GM12865 (cell line): ENCODE measurements at regions not wholly inside any gene's neighbourhood (a gene's known extent, or its start where the extent isn't known, plus 50 kb on each side); places are given as distances from the start of the nearest gene placed in this dataset.

Experiments used
- DNase-seq: peaks from one replicate; pipeline ENCODE4 v3.0.0; 2010; ENCODE audit warnings: low read depth
- H3K4me3 ChIP-seq: 2 replicates; pipeline ENCODE4 v1.5.1; 2011; ENCODE audit warnings: mild to moderate bottlenecking, low read depth, low read length, control low read depth
- CTCF ChIP-seq: IDR thresholded peaks from 2 replicates; pipeline ENCODE4 v1.5.1; 2011; ENCODE audit warnings: low read length, control low read depth, low read depth, inconsistent platforms; ENCODE audit not compliant: insufficient read depth; ENCODE audit errors: missing control alignments

DNA sequence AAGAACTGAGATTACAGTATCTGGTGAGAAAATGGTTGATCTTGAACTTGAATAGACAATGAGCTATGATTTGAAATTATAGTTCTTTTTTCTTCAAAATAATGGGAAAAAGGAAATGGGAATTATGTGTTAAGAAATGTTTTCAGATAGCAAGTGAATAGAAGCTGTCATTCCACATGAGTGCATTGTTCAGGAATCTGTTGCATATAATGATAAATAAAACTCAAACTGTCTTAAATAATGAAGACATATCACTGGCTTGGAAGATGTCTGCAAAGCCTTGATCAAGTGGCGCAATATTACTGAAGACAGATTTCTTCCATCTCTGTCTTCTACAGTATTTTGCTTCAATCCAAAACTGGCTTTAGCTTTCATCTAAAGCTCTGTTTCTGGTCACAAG lies 479.3 kb upstream of the ZFP42 start:
- H3K4me3 ChIP-seq, result no peak overlapping the region
- no peak for TF ChIP-seq CTCF
- no peak for DNase-seq

DNA sequence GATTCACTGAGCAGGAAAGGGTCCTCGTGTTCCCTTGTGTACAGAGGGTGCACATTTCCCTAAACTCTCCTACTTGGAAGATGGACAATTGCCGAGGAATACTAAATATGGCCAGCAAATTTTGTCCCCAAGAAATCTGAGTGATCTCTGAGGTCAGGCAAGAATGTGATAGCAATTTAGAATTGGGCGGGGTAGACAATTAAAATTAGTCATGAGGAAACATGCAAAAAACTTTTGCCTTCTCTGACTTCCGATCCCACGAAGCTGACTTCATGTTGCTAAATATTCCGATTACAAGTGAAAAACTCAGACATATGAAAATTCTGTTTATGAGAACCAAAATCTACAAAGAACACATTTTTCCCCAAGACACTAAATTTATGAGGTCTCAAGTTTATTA lies 453.9 kb upstream of the ZFP42 start:
- H3K4me3 ChIP-seq, result no peak overlapping the region
- DNase-seq, result no peak
- TF ChIP-seq CTCF, result no peak

DNA sequence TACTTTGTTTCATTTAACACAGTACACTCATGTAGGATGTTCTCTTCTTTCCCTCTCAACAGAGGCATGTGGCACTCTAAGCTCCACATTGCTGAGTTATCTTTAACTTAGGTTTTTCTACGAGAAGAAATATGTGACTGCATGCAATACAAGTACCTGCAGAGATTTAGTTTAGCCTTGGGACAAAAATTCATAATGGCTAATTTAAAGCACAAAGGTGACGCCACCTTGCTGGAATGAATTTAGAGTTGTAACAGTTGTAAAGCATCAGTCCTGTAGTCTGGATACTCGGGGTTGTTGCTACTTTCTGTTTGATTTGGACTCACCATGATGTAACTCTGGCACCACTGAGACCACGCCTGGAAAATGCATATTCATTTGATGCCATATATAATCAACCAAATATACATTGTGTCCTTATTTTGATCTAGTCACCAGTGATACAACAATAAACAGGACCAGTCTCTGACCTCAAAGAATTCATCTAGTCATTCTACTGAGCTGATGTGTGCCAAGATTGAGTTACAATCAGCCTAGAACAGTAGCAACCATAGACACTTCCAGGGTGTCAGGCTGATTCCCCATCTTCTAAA lies 451.0 kb upstream of the ZFP42 start:
- TF ChIP-seq CTCF, result no peak
- H3K4me3 ChIP-seq, result no peak overlapping the region
- DNase-seq, result no peak

DNA sequence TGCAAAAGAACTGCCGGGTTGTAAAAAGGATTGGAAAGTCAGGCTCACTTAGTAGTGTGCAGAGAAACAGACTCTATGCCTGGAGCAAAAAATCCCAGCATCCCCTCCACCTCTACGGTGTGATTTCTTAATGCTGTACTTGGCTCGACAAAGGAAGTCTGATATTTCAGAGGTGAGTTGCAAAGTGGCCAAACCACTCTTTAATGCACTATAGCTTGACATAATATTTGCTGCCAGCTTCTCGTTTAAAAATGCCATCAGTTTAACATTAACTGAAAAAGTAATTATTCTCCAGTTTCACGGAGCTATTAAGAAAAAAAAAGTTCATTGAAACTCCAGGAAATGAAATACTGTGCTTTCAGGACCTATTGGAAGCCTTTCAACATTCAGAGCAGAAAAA lies 448.3 kb upstream of the ZFP42 start:
- H3K4me3 ChIP-seq, result no peak overlapping the region
- DNase-seq, result no peak
- no peak for TF ChIP-seq CTCF

GRCh38 chr4:187550256-187550950 lies 445.2 kb upstream of the ZFP42 start:
- no peak overlapping the region for H3K4me3 ChIP-seq
- TF ChIP-seq CTCF, result no peak
- no peak for DNase-seq

DNA sequence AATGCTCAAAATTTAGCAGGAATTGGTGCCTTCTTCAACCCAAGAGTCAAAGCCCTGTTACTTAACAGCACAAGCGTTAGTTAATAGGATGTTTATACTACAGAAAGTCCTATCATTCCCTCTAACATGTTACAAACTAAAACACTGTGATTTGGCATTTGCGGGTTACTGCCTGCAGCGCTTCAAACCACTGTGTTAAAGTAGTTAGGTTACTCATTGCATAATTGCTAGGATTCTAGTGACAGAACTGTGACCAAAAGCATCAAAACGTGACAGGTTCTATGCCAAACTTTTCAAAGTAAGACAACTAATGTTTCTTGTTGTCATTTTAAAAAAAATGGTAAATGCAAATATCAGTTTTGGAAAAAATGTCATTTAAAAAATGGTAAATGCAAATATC lies 442.8 kb upstream of the ZFP42 start:
- no peak overlapping the region for H3K4me3 ChIP-seq
- TF ChIP-seq CTCF, result no peak
- no peak for DNase-seq

- H3K4me3 ChIP-seq, result no peak overlapping the region
- no peak for DNase-seq
- no peak for TF ChIP-seq CTCF
Observed at GRCh38 chr4:187555174-187555573, 440.4 kb upstream of the ZFP42 start.
